OCI-LY3 (cell line): ENCODE measurements at regions not wholly inside any gene's neighbourhood (a gene's known extent, or its start where the extent isn't known, plus 50 kb on each side); places are given as distances from the start of the nearest gene placed in this dataset.

Experiments used
- CTCF ChIP-seq: fragments of 200-600, 300-600 bp; sonication (generic); IDR thresholded peaks from 2 replicates; pipeline ENCODE4 v1.5.1; 2014; ENCODE audit warnings: antibody characterized with exemption, low read length, low read depth
- EZH2phosphoT487 ChIP-seq: fragments of 200-600 bp; shearing (Covaris generic); IDR thresholded peaks from 2 replicates; pipeline ENCODE4 v1.6.1; 2018; ENCODE audit warnings: antibody characterized with exemption, mixed run types, low read depth

GRCh38 chr9:10899509-10899908, 286.7 kb upstream of the PTPRD start:
- TF ChIP-seq CTCF = no peak
- no peak for TF ChIP-seq EZH2phosphoT487
